Bone marrow (tissue), 2 donors: ENCODE measurements at regions not wholly inside any gene's neighbourhood (a gene's known extent, or its start where the extent isn't known, plus 50 kb on each side); places are given as distances from the start of the nearest gene placed in this dataset.

Experiments used
- DNase-seq, 2 donors: peaks; one replicate each; lab custom pipeline; 2025; lab: John Stamatoyannopoulos, UW

- no peak for DNase-seq
Observed at GRCh38 chr11:115965767-115966504, 461.7 kb upstream of the CADM1 start.

DNA sequence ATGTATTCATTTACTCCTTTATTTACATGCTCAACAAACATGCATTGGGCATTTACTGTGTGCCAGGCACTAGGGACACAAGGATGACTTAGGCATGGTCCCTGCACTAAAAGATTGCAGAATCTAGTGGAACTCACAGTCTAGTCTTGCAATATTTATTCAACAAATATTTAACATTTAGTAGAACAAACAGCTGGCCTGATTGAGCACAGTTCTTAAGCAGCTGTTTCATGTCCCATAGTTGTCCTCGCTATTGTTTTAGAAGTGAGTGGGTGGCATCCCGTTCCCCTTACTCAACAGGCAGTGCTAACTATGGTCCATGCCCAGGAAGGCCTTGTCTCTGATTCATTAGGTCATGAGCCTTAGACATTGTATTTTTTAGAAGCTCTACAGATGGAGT, 459.9 kb upstream of the CADM1 start:
- DNase-seq, result no peak

- no peak for DNase-seq
Observed at GRCh38 chr11:115963156-115963555, 458.9 kb upstream of the CADM1 start.

- DNase-seq, result no peak
Observed at GRCh38 chr11:115961159-115962003, 457.2 kb upstream of the CADM1 start.

DNA sequence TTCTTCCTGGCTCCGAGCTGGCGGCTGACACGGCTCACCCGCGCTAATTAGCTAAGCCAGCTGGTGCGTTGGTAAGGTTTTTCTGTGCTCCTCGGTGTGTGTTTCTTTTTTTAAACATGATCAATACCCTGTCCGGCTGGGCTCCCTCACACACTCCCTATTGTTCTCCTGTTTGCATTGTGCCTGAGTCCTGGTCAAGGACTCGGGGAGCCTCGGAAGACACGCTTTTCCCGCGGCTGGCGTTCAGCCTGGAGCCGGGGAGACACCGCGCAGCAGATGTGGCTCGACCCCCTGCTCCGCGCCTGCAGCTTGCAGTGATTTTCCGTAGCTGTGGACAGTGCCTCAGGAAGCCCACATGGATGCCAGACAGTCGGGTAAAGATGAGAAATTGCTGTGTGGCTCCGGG, 454.9 kb upstream of the CADM1 start:
- DNase-seq, result no peak

DNA sequence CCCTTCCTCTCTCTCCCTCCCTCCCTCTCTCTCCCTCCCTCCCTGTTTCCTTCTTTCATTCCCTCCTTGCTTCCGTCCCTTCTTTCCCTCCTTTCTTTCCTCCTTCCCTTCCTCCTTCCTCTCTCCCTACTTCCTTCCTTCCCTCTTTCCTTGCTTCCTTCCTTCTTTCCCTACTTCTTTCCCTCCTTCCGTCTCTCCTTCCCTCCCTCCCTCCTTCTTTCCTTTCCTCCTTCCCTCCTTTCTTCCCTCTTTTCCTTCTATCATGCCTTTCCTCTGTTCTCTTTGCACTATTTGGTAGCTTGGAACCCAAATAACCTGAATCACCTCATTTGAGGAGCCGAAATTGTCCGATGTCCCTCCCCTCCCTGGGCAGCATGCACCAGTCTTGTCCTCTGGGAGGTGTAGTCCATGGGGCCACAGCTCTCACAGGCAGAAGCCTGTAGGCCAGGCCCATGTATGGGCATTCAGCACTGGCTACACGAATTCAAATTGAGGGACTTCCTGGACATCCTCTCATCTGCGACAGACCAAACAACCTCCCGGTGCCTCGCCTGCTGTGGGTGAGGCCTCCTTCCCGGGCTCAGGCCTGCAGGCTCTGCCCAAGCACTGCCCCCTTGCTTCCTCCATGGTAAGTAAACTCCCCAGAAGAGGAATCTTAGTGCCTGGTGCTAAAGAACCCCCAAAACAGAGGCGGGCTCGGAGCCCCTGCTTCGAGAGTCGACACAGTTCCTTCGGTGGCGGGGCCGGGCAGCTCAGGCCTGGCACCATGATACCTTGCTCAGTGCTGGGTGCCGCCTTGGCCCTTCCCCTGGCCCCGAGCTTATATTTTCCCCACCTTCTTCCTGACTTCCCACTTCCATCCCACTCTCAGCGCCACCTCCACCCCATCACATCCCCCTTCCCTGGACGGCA, 454.1 kb upstream of the CADM1 start:
- no peak for DNase-seq

DNA sequence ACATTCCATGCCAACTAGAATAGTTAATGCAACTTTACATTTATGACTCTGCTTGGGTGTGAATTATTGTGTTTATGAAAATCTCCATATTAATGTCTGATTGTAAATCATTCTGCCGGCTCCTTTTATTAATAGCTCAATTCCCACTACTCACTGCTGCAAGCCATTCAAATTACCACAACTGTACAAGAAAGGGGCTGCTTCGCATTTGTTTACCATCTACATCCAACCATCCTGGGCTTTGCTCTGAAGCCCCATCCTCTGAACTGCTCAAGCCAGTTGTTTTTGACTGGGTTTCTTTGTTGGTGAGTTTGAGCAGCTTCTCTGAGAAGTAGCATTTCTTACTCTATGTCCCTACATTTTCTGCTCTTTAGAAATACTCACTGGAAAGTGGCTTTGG, 451.6 kb upstream of the CADM1 start:
- no peak for DNase-seq

DNA sequence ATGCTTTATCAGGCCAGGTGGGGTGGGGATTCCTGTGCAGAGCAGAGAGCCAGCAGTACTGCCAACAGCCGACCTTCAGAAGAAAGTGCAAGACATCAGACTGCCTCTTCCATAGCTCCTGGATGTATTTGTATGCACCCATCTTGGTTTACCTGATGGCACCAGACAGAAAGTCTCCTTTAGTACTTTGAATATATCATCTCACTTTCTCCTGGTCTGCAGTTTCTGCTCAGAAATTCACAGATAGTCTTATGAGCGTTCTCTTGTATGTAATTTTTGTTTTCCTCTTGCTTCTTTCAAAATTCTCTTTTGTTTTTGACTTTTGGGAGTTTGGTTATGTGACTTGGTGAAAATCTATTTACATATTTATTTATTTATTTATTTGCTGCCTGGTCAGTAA, 446.4 kb upstream of the CADM1 start:
- no peak for DNase-seq

DNA sequence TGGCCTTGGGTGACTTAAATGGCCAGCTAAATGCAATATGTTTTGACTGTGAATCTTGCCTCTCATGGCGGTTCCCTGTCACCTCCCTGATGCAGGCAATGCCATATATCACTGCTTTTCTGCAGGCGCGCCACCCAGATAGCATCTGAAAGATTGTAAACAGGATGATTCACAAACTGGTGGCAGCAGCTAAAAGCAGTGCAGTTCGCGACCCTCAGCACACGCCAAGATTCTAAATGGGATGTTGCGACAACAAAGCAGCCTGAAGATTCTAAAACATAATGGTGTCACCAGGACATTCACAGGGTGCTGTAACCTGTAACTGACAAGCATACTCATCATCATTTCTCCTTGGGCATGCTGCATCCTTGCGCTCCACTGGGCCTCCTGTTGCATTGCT, 440.4 kb upstream of the CADM1 start:
- DNase-seq, result no peak

DNA sequence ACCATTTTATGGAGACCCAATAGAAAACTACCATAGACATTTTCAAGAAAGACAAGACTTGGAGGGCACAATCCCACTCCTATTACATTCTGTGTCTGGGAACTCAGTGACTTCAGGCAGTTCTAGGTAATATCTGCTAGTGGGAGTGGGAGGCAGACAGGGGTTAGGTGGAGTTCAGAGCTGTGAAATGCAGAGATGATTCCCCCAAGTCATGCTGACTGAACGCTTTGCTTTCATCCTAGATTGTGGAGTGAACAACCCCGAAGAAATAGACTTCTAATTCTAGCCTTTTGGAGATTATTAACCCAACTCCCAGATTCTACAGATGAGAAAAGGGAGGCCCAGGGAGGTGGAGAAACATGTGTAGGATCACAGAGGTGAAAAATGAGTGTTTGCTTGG, 437.8 kb upstream of the CADM1 start:
- no peak for DNase-seq

- DNase-seq, result peak in 1 of 2 donors; percentile 43
Observed at GRCh38 chr11:115941481-115941993, 437.3 kb upstream of the CADM1 start.

DNA sequence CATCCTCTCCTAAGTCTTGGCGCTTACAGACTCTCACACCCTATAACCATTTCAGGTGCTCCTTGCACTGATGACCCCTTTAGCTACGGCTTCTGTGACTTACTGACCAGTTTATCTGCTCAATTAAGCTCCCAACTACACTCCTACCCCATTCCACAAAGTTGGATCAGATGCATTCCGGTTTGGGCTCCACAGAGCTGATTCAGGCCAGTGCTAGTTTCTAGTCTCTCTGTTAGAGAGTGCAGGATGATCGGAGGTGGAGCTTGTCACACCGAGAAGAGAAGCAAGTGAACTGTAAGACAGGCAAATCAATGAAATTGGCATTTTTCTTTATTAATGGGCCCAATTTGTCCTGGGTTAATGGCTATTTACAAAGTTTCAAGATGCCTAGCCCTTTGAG, 436.8 kb upstream of the CADM1 start:
- DNase-seq, result no peak

DNA sequence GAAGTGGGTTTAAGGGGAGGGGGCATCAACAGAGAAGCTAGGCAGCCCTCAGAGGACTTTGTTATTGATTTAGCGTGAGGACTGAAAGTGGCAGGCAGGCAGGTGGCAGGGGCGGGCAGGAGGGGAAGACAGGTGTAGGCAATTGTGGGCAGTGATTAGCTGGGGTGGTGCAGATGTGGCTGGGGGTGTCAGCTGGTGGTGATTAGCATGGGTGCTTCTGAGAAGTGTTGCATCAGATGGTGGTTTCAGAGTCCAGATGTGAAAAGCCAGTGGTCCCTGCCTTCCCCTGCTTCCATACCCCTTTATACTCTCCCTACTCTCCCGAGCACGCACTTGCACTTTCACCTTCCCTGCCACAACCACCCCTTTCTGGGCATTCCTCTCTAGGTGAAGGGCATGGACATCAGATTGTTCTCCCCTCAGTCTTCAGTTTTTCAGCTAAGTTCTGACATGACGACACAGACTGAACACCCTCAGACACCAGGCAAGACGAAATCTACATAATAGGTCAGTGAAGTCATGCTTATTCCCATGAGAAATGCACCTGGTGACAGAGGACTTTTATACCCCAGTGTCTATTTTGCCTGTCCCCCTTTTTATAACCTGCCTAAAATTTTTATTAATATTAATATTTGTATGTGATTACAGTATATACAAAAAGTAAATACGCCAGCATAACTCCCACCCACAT, 435.7 kb upstream of the CADM1 start:
- no peak for DNase-seq

DNA sequence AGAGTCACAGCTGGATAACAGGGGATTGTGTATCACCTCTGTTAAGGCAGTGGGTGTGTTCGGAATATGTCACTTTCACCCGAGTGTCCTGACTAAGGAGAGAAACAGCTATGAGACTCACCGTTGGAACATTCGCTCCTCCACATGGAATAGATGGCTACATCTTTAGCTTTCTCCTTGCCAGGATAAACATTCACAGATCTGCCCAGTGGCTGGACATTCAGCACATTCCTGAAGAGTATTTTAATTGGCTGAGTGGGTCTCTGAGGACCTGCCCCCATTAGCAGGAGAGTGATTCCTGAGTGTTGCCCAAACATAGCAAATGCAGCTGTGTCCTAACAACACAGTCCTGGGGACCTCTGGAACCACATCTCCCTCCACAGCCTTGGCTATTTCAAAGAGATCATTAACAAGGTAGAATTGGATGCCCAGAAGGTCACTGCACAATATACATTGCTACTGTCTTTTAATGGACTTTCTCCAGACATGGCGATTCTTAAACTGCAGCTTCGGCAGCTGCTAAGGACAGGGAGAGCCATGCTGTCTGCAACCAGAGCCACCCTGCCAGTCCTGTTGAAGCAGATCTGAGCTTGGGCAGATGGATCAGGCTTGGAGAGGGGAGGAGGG, 435.0 kb upstream of the CADM1 start:
- DNase-seq, result no peak

- no peak for DNase-seq
Observed at GRCh38 chr11:115933564-115933963, 429.3 kb upstream of the CADM1 start.

DNA sequence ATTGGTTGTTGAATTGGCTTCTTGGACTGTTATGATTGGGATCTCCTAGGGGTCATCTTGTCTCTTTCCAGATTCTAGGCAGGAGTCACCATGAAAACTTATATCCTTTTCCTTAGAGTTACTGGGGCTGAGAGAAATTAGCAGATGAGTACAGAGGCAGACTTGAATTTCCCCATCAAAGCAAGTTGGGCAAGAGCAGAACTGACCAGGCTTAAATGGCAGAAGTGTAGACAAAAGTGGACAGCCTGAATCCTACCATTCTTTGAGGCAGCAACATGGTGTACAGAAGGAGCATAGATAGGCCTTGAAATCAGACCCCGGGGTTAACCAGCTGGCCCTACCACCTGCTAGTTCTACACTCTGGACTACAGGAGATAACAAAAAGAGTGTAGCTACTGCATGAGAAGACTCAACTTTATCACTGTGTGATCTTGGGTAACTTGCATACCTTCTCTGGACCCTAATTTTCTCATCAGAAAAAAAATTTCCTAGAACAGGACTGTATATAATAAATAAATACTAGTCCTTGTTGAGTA, 427.4 kb upstream of the CADM1 start:
- DNase-seq, result no peak

GRCh38 chr11:115930886-115931547, 426.8 kb upstream of the CADM1 start:
- no peak for DNase-seq

- no peak for DNase-seq
Observed at GRCh38 chr11:115930291-115930690, 426.1 kb upstream of the CADM1 start.

DNA sequence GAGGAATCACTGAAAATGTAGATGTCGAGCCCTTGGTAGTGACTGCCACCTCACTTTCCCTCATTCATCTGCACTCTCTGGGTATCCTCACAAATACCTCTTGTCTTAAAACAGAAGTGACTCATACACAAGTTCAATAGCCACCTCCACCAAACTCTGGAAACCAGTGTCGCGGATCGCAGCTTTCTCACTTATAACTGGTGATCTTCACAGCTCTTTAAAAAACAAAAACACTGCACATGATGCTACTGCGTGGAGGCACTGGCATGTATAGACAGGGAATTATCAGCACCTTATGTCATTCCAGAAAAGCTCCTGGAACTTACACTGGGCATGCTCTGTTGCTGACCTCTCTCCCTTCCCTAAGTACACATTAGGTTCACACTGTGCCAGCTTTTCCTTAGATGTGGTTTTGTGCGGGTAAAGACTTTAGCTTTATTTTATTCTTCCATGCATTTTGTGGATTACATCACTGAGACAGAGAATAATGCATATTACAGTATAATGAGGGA, 425.5 kb upstream of the CADM1 start:
- DNase-seq, result no peak

- DNase-seq, result no peak
Observed at GRCh38 chr11:115928811-115929210, 424.6 kb upstream of the CADM1 start.
